Osteocyte (in vitro differentiated cells): ENCODE measurements at regions not wholly inside any gene's neighbourhood (a gene's known extent, or its start where the extent isn't known, plus 50 kb on each side); places are given as distances from the start of the nearest gene placed in this dataset.

Experiments used
- DNase-seq: peaks from one replicate; pipeline ENCODE4 v3.0.0; 2021; ENCODE audit warnings: mixed read lengths; ENCODE audit not compliant: unreplicated experiment; ENCODE audit errors: extremely low spot score
- H3K27ac Mint-ChIP-seq: one replicate; pipeline ENCODE4 v1.8.0; 2021; ENCODE audit warnings: mild to moderate bottlenecking, mixed read lengths; ENCODE audit not compliant: unreplicated experiment
- H3K27me3 Mint-ChIP-seq: one replicate; pipeline ENCODE4 v1.8.0; 2021; ENCODE audit warnings: mixed read lengths; ENCODE audit not compliant: unreplicated experiment
- H3K36me3 Mint-ChIP-seq: one replicate; pipeline ENCODE4 v1.8.0; 2021; ENCODE audit warnings: mixed read lengths; ENCODE audit not compliant: unreplicated experiment
- H3K4me1 Mint-ChIP-seq: one replicate; pipeline ENCODE4 v1.8.0; 2021; ENCODE audit warnings: mixed read lengths; ENCODE audit not compliant: unreplicated experiment
- H3K4me3 Mint-ChIP-seq: one replicate; pipeline ENCODE4 v1.8.0; 2021; ENCODE audit warnings: mild to moderate bottlenecking, moderate library complexity, mixed read lengths; ENCODE audit not compliant: unreplicated experiment
- H3K9me3 Mint-ChIP-seq: one replicate; pipeline ENCODE4 v1.8.0; 2021; ENCODE audit warnings: mixed read lengths; ENCODE audit not compliant: unreplicated experiment
- CTCF ChIP-seq: fragments of 200-600 bp; sonication (generic); IDR thresholded peaks from 2 replicates; pipeline ENCODE4 v1.5.0; 2021; ENCODE audit warnings: antibody characterized with exemption, mild to moderate bottlenecking, moderate library complexity

GRCh38 chr5:57710126-57710525, 227.5 kb upstream of the ACTBL2 start:
- Mint-ChIP-seq H3K36me3 (no peaks in the 10 kb centered on the region), H3K4me1 (peaks cover 5% of the 10 kb centered on the region), H3K27ac (no peak overlapping the region), H3K9me3 (peaks cover 7% of the 10 kb centered on the region), H3K4me3 (no peak overlapping the region), H3K27me3 (no peaks in the 10 kb centered on the region)
- TF ChIP-seq CTCF: no peak
- no peak for DNase-seq

- TF ChIP-seq CTCF: no peak
- H3K27me3 Mint-ChIP-seq: no peaks in the 10 kb centered on the region
- no peak overlapping the region for H3K4me3 Mint-ChIP-seq
- DNase-seq: no peak
- H3K9me3 Mint-ChIP-seq: no peaks in the 10 kb centered on the region
- H3K27ac Mint-ChIP-seq: no peak overlapping the region
- no peaks in the 10 kb centered on the region for H3K36me3 Mint-ChIP-seq
- peaks cover 5% of the 10 kb centered on the region for H3K4me1 Mint-ChIP-seq
Observed at GRCh38 chr5:57705769-57706168, 223.2 kb upstream of the ACTBL2 start.

DNA sequence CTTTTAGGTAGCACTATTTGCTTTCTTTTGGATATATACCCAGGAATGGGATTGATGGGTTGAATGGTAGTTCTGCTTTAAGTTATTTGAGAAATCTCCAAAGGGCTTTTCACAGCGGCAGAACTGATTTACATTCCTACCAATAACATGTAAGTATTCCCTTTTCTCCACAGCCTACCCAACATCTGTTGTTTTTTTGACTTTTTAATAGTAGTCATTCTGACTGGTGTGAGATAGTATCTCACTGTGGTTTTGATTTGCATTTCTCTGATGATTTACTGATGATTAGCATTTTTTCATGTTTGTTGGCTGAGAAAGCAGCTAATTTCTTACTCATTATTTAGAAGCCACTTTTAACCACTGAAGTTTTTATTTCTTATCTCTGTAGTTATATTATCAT, 221.1 kb upstream of the ACTBL2 start:
- no peak overlapping the region for H3K4me3 Mint-ChIP-seq
- H3K27ac Mint-ChIP-seq: no peak overlapping the region
- H3K36me3 Mint-ChIP-seq: no peaks in the 10 kb centered on the region
- no peak for DNase-seq
- H3K4me1 Mint-ChIP-seq: no peaks in the 10 kb centered on the region
- TF ChIP-seq CTCF: no peak
- no peaks in the 10 kb centered on the region for H3K9me3 Mint-ChIP-seq
- no peaks in the 10 kb centered on the region for H3K27me3 Mint-ChIP-seq

DNA sequence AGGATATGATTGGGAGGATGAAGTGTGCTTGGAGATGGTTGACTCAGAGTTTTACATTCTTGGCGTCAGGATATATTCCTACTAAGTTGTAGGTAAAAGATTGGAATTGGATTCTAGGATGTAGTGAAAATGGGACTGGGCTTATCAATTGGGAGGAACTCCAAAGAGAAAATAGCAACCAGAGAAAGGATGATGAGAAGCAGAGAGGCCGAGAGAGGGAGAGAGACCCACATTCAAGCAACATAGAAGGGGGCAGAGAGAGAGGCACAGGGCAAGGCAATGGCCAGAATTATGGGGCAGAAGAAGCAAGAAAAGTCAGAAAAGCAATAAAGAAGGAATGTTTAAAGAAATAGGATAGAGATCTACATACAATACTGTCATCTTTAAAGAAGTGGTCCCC, 217.9 kb upstream of the ACTBL2 start:
- Mint-ChIP-seq H3K27me3 (no peaks in the 10 kb centered on the region), H3K27ac (no peak overlapping the region), H3K36me3 (no peaks in the 10 kb centered on the region), H3K4me1 (peaks cover 5% of the 10 kb centered on the region), H3K4me3 (no peak overlapping the region), H3K9me3 (no peaks in the 10 kb centered on the region)
- DNase-seq: no peak
- no peak for TF ChIP-seq CTCF

DNA sequence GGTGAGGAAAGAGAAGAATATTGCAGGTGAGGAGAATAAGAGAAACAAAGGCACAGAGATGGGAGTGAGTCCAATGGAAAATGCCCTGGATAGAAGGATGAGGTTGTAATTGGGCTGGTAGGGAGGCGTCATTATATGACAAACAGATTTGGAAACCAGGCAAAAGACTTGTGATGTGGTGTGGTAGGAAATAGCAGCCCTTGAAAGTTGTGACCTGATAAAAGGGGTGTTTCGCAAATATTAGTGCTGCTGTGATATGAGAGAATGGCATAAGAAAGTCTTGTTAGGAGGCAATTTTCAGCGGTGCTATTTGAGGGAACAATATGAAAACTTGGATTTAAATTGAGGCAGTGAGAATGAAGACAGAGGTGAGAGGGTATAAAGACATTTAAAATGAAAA, 217.5 kb upstream of the ACTBL2 start:
- no peak for DNase-seq
- no peak overlapping the region for H3K4me3 Mint-ChIP-seq
- no peaks in the 10 kb centered on the region for H3K27me3 Mint-ChIP-seq
- H3K9me3 Mint-ChIP-seq: no peaks in the 10 kb centered on the region
- H3K27ac Mint-ChIP-seq: no peak overlapping the region
- no peaks in the 10 kb centered on the region for H3K36me3 Mint-ChIP-seq
- no peak for TF ChIP-seq CTCF
- peaks cover 5% of the 10 kb centered on the region for H3K4me1 Mint-ChIP-seq
